Neural cell (in vitro differentiated cells): ENCODE measurements at regions not wholly inside any gene's neighbourhood (a gene's known extent, or its start where the extent isn't known, plus 50 kb on each side); places are given as distances from the start of the nearest gene placed in this dataset.

ENCODE experiments used
- H2AFZ ChIP-seq: fragments of 200-600, 300-800 bp; sonication (generic), shearing (Covaris generic); 2 replicates; pipeline ENCODE4 v1.6.0; 2014; ENCODE audit warnings: low read depth, mild to moderate bottlenecking, antibody characterized with exemption, low read length, moderate library complexity
- H3F3A ChIP-seq: fragments of 200-600 bp; shearing (Covaris generic); 2 replicates; pipeline ENCODE4 v1.6.1; 2016; ENCODE audit warnings: mild to moderate bottlenecking, moderate library complexity, mixed read lengths, antibody characterized with exemption, low read length; ENCODE audit not compliant: insufficient read depth, poor library complexity, severe bottlenecking
- H3K27ac ChIP-seq: fragments of 200-600, 300-800 bp; sonication (generic), shearing (Covaris generic); 2 replicates; pipeline ENCODE4 v1.5.1; 2014; ENCODE audit warnings: mild to moderate bottlenecking, low read length, moderate library complexity
- H3K27me3 ChIP-seq: fragments of 300-800, 200-600 bp; sonication (generic), shearing (Covaris generic); 2 replicates; pipeline ENCODE4 v1.6.0; 2014; ENCODE audit warnings: mild to moderate bottlenecking, low read depth, low read length, moderate library complexity; ENCODE audit not compliant: insufficient read depth
- H3K36me3 ChIP-seq: fragments of 300-800, 200-600 bp; sonication (generic), shearing (Covaris generic); 2 replicates; pipeline ENCODE4 v1.5.1; 2014; ENCODE audit warnings: mild to moderate bottlenecking, antibody characterized with exemption, low read length, moderate library complexity; ENCODE audit not compliant: insufficient read depth
- H3K4me2 ChIP-seq: fragments of 300-800, 200-600 bp; sonication (generic), shearing (Covaris generic); 2 replicates; pipeline ENCODE4 v1.6.0; 2014; ENCODE audit warnings: mild to moderate bottlenecking, low read length
- H3K4me3 ChIP-seq: fragments of 300-800, 200-600 bp; sonication (generic), shearing (Covaris generic); 2 replicates; pipeline ENCODE4 v1.5.1; 2014; ENCODE audit warnings: mild to moderate bottlenecking, low read length, moderate library complexity
- H3K79me2 ChIP-seq: fragments of 200-600 bp; shearing (Covaris generic); replicated peaks from 2 replicates; pipeline ENCODE4 v1.6.0; 2014; ENCODE audit warnings: mild to moderate bottlenecking, low read length, moderate library complexity; ENCODE audit not compliant: insufficient read depth
- H3K9ac ChIP-seq: fragments of 300-800, 200-600 bp; sonication (generic), shearing (Covaris generic); 2 replicates; pipeline ENCODE4 v1.6.1; 2016; ENCODE audit warnings: mild to moderate bottlenecking, low read length, mixed read lengths
- H3K9me2 ChIP-seq: fragments of 200-600 bp; shearing (Covaris generic); 2 replicates; pipeline ENCODE4 v1.6.1; 2016; ENCODE audit warnings: mild to moderate bottlenecking, low read length, mixed read lengths; ENCODE audit not compliant: insufficient read depth
- H3K9me3 ChIP-seq: fragments of 200-600, 300-800 bp; sonication (generic), shearing (Covaris generic); 2 replicates; pipeline ENCODE4 v1.6.1; 2016; ENCODE audit warnings: mild to moderate bottlenecking, mixed run types, low read length, moderate library complexity, mixed read lengths
- H4K20me1 ChIP-seq: fragments of 200-600 bp; shearing (Covaris generic); 2 replicates; pipeline ENCODE4 v1.6.1; 2016; ENCODE audit warnings: mild to moderate bottlenecking, mixed run types; ENCODE audit not compliant: insufficient read depth
- EP300 ChIP-seq: fragments of 450-650 bp; conservative IDR thresholded peaks from 2 replicates; pipeline ENCODE4 v1.6.1; 2014; ENCODE audit warnings: antibody characterized with exemption, mild to moderate bottlenecking, moderate library complexity; ENCODE audit not compliant: poor library complexity, severe bottlenecking
- EZH2 ChIP-seq: fragments of 200-600, 300-800 bp; shearing (Covaris generic), sonication (generic); IDR thresholded peaks from 2 replicates; pipeline ENCODE4 v1.6.1; 2014; ENCODE audit warnings: antibody characterized with exemption, low read length, borderline replicate concordance, mild to moderate bottlenecking; ENCODE audit not compliant: insufficient read depth, poor library complexity, severe bottlenecking
- MXI1 ChIP-seq: fragments of 450-650 bp; conservative IDR thresholded peaks from 2 replicates; pipeline ENCODE4 v1.6.1; 2014; ENCODE audit warnings: antibody characterized with exemption, mild to moderate bottlenecking; ENCODE audit not compliant: poor library complexity, severe bottlenecking
- POLR2AphosphoS5 ChIP-seq: IDR thresholded peaks from 2 replicates; pipeline ENCODE4 v1.6.1; 2012
- RAD21 ChIP-seq: fragments of 450-650 bp; conservative IDR thresholded peaks from 2 replicates; pipeline ENCODE4 v1.6.1; 2014; ENCODE audit warnings: antibody characterized with exemption, mild to moderate bottlenecking, moderate library complexity
- SMC3 ChIP-seq: fragments of 450-650 bp; conservative IDR thresholded peaks from 2 replicates; pipeline ENCODE4 v1.6.1; 2014; ENCODE audit warnings: antibody characterized with exemption, mild to moderate bottlenecking, moderate library complexity; ENCODE audit not compliant: poor library complexity
- TAF1 ChIP-seq: IDR thresholded peaks from 2 replicates; pipeline ENCODE4 v1.6.1; 2012; ENCODE audit warnings: low read depth
- TF ChIP-seq, protein P1 (sequence below): IDR thresholded peaks from 2 replicates; pipeline ENCODE4 v1.6.1; 2012; ENCODE audit warnings: borderline replicate concordance
- TF ChIP-seq, protein P2 (sequence below): fragments of 450-650 bp; IDR thresholded peaks from 2 replicates; pipeline ENCODE4 v1.5.1; 2014; ENCODE audit warnings: antibody characterized with exemption, mild to moderate bottlenecking, moderate library complexity; ENCODE audit not compliant: poor library complexity, severe bottlenecking

DNA sequence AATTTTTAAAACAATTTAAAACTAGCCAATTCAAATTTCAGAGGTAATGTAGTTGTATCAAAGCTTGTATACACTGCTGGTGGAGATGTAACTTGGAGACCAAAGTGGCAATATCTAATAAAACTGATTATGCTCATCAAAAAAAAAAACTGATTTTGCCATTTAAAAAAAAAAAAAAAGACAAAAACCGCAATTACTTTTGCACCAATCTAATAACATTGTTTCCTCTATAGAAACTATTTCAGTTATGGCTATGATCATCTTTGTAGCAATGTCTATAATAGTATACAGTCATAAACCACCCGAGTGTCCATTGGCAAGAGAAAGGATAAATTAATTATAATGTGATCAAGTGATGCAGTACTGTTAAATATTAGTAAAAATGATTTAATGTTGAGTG is 149.3 kb upstream of the SEMA6D start:
- H4K20me1 ChIP-seq: no peaks in the 10 kb centered on the region
- H2AFZ ChIP-seq: no peak overlapping the region
- no peaks in the 10 kb centered on the region for H3K9me2 ChIP-seq
- TF ChIP-seq POLR2AphosphoS5: no peak
- no peak for TF ChIP-seq EZH2
- TF ChIP-seq, protein P1, sequence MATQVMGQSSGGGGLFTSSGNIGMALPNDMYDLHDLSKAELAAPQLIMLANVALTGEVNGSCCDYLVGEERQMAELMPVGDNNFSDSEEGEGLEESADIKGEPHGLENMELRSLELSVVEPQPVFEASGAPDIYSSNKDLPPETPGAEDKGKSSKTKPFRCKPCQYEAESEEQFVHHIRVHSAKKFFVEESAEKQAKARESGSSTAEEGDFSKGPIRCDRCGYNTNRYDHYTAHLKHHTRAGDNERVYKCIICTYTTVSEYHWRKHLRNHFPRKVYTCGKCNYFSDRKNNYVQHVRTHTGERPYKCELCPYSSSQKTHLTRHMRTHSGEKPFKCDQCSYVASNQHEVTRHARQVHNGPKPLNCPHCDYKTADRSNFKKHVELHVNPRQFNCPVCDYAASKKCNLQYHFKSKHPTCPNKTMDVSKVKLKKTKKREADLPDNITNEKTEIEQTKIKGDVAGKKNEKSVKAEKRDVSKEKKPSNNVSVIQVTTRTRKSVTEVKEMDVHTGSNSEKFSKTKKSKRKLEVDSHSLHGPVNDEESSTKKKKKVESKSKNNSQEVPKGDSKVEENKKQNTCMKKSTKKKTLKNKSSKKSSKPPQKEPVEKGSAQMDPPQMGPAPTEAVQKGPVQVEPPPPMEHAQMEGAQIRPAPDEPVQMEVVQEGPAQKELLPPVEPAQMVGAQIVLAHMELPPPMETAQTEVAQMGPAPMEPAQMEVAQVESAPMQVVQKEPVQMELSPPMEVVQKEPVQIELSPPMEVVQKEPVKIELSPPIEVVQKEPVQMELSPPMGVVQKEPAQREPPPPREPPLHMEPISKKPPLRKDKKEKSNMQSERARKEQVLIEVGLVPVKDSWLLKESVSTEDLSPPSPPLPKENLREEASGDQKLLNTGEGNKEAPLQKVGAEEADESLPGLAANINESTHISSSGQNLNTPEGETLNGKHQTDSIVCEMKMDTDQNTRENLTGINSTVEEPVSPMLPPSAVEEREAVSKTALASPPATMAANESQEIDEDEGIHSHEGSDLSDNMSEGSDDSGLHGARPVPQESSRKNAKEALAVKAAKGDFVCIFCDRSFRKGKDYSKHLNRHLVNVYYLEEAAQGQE: no peak
- TF ChIP-seq RAD21: no peak
- TF ChIP-seq TAF1: no peak
- TF ChIP-seq SMC3: no peak
- no peak for TF ChIP-seq MXI1
- TF ChIP-seq, protein P2, sequence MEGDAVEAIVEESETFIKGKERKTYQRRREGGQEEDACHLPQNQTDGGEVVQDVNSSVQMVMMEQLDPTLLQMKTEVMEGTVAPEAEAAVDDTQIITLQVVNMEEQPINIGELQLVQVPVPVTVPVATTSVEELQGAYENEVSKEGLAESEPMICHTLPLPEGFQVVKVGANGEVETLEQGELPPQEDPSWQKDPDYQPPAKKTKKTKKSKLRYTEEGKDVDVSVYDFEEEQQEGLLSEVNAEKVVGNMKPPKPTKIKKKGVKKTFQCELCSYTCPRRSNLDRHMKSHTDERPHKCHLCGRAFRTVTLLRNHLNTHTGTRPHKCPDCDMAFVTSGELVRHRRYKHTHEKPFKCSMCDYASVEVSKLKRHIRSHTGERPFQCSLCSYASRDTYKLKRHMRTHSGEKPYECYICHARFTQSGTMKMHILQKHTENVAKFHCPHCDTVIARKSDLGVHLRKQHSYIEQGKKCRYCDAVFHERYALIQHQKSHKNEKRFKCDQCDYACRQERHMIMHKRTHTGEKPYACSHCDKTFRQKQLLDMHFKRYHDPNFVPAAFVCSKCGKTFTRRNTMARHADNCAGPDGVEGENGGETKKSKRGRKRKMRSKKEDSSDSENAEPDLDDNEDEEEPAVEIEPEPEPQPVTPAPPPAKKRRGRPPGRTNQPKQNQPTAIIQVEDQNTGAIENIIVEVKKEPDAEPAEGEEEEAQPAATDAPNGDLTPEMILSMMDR: no peak
- TF ChIP-seq EP300: no peak
- H3K9me3 ChIP-seq: no peaks in the 10 kb centered on the region
- no peak overlapping the region for H3K27ac ChIP-seq
- H3F3A ChIP-seq: no peaks in the 10 kb centered on the region
- H3K9ac ChIP-seq: no peak overlapping the region
- no peaks in the 10 kb centered on the region for H3K36me3 ChIP-seq
- no peaks in the 10 kb centered on the region for H3K27me3 ChIP-seq
- H3K4me2 ChIP-seq: no peak overlapping the region
- no peaks in the 10 kb centered on the region for H3K79me2 ChIP-seq
- H3K4me3 ChIP-seq: no peak overlapping the region

DNA sequence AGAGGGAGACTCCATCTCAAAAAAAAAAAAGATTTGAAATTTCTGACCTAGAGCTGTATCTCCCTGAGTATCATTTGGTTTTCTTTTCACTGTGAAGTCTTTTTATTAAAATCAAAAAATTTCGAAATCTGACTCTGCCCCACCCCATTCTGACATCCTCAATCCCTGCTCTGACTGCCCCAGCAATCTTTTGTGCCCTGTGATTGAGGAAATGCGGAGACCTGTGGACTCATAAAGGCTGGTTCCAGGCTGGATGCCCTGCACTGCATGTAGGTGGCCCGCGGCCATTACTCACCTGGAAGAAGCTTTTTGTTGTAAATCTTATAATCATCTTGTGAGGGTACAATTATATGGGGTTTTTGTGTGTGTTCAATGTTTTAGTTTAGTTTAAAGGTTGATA is 147.3 kb upstream of the SEMA6D start:
- no peaks in the 10 kb centered on the region for H3F3A ChIP-seq
- no peak overlapping the region for H3K4me2 ChIP-seq
- H3K9ac ChIP-seq: no peak overlapping the region
- no peak overlapping the region for H3K4me3 ChIP-seq
- H3K79me2 ChIP-seq: no peaks in the 10 kb centered on the region
- H3K27ac ChIP-seq: no peak overlapping the region
- H3K9me2 ChIP-seq: no peaks in the 10 kb centered on the region
- no peaks in the 10 kb centered on the region for H4K20me1 ChIP-seq
- H2AFZ ChIP-seq: no peak overlapping the region
- no peak for TF ChIP-seq EZH2
- TF ChIP-seq, protein P1: no peak
- TF ChIP-seq POLR2AphosphoS5: no peak
- no peak for TF ChIP-seq EP300
- TF ChIP-seq TAF1: no peak
- no peak for TF ChIP-seq MXI1
- TF ChIP-seq SMC3: no peak
- TF ChIP-seq, protein P2: no peak
- TF ChIP-seq RAD21: no peak
- no peaks in the 10 kb centered on the region for H3K36me3 ChIP-seq
- no peaks in the 10 kb centered on the region for H3K9me3 ChIP-seq
- H3K27me3 ChIP-seq: no peaks in the 10 kb centered on the region
